AG08395 (cell line): ENCODE measurements at regions not wholly inside any gene's neighbourhood (a gene's known extent, or its start where the extent isn't known, plus 50 kb on each side); places are given as distances from the start of the nearest gene placed in this dataset.

ENCODE experiments used
- DNase-seq: peaks from one replicate; pipeline ENCODE4 v3.0.0; 2012; ENCODE audit warnings: mixed read lengths, low spot score

- DNase-seq, result no peak
Measured at GRCh38 chr6:164294047-164294784, 879.7 kb downstream of the QKI start.

DNA sequence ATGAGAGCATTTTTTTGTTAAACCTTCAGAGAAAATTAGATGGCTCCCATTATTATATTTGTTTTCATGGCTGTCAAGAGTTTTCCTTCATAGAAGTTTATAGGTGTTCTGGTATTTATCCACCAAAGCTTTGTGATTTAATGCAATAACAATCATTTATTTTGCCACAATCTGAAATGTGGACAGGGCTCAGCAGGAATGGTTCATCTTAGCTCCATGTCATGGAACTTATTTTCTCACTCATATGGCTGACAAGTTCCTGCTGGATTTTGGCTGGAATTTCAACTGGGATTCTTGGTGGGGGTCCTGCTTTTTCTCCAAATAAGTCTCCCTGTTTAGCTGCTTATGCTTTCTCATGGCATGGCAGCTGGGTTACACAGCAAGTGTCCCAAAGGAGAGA lies 876.7 kb downstream of the QKI start:
- no peak for DNase-seq

GRCh38 chr6:164290101-164290500 lies 875.6 kb downstream of the QKI start:
- no peak for DNase-seq

DNA sequence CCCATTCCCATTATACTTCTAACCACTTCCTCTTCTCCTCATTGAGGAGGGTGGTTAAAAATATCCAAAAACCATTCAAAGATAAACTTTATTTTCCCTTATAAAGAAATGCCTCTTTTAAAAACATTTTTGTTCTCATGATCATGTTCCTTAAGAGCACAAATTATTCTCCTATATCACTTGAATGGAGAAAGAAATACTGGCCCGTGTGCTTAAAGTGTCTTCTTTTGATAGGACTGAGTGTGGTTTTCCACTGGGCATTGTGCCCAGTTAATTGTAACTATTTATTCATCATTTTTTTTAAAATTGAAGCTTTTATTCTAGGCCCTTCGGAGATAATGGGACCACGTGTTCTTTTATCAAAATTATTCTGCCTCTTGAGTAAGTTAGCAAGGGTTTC lies 871.5 kb downstream of the QKI start:
- DNase-seq, result no peak

- DNase-seq, result no peak
Measured at GRCh38 chr6:164283574-164283973, 869.1 kb downstream of the QKI start.

GRCh38 chr6:164276211-164276610 lies 861.7 kb downstream of the QKI start:
- DNase-seq, result no peak

GRCh38 chr6:164275773-164276172 lies 861.3 kb downstream of the QKI start:
- DNase-seq, result no peak

GRCh38 chr6:164274493-164274892 lies 860.0 kb downstream of the QKI start:
- no peak for DNase-seq

DNA sequence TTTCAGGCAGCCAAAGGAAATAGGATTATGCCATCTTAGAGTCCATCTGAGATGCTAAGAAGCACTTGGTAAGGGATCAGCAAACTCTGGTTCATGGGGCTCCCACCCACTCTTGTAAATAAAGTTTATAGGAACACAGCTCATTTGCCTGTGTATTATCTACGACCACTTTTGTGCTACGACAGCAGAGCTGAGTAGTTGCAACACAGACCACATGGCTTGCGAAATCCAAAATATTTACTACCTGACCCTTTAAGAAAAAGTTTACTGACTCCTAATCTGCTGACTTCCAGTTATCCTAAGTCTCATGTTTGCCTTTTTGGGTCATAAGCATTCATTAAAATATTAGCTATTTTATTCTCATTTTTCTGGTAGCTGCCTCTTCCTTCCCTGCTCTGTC lies 859.0 kb downstream of the QKI start:
- no peak for DNase-seq

- DNase-seq, result no peak
Measured at GRCh38 chr6:164266851-164267250, 852.3 kb downstream of the QKI start.

DNA sequence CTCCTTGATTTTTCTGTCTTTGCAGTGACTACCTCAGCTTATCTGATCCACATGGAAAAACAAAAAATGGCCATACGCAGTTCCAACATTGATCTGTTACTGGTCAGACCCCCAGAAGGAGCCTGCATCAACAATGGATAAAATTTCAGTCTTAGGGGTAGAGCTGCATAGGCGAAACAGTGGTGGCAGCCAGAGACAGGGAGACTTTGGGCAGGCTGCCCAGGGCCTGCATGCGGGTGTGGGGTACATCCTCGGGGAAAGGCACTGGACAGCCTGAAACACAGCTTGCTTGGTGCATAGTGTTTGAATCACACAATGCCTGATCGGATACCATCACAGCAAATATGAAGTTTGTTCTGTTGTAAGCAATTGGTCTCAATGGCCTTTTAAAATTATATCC lies 847.8 kb downstream of the QKI start:
- no peak for DNase-seq

GRCh38 chr6:164258421-164258820 lies 843.9 kb downstream of the QKI start:
- DNase-seq, result no peak

- DNase-seq, result no peak
Measured at GRCh38 chr6:164252948-164253347, 838.4 kb downstream of the QKI start.

DNA sequence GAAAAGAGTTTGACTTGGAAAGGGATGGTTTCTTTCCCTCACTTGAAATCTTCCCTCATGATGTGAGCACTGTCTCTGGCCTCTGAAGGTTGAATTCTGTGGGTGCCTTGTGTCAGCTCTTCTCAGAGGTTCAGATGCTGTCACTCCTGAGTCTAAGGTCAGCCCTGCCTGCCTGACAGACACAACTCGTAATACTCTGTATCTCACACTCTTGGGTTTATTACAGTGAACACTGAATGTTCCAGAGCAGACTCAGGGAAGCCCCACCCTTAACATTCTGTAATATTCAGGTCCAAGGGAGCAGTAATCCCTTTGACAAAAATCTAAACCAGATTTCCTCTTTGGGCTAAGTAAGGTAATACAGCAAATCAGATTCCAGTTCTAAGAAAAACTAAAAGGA lies 837.8 kb downstream of the QKI start:
- no peak for DNase-seq

DNA sequence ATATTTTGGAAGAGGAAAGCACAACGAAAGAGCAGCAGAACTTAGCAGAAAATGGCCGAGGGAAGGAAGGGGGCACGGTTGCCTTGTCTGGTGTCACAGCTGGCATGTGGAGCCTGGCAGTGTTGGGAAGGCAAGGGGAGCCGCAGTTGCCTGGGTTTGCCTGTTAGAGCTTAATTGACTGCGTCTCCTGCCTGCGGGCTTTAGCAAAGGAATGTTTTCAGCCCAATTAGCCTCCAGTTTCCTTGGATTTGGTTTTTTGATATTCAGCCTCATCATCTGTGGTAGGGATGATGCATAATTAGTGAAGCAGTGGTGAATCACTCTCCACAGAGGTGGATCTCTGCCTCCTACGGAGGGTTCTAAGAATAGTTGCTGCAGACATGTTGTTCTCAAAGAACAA lies 832.6 kb downstream of the QKI start:
- DNase-seq, result peak; percentile 86

DNA sequence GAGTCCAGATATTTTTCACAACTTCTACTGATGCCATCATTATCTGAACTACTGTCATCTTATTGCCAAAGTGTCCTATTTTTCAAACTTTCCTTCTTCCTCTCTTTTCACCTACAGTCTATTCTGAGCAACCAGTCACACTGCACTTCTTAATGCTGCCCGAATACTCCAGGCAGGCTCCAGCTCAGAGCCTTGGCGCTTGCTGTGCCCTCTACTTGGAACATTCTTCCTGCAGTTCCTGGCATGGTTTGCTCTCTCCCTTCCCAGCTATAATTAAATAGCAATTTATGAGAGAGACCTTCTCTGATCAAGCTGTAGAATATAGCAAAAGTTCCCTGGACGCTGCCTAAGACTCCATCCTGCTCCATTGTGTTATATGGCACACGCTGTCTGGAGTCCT lies 831.6 kb downstream of the QKI start:
- no peak for DNase-seq

- no peak for DNase-seq
Measured at GRCh38 chr6:164243949-164244348, 829.4 kb downstream of the QKI start.

GRCh38 chr6:164243012-164243610 lies 828.6 kb downstream of the QKI start:
- DNase-seq, result no peak

- DNase-seq, result no peak
Measured at GRCh38 chr6:164230804-164231203, 816.3 kb downstream of the QKI start.

GRCh38 chr6:164230259-164230658 lies 815.7 kb downstream of the QKI start:
- DNase-seq, result no peak

- DNase-seq, result no peak
Measured at GRCh38 chr6:164229716-164230115, 815.2 kb downstream of the QKI start.

DNA sequence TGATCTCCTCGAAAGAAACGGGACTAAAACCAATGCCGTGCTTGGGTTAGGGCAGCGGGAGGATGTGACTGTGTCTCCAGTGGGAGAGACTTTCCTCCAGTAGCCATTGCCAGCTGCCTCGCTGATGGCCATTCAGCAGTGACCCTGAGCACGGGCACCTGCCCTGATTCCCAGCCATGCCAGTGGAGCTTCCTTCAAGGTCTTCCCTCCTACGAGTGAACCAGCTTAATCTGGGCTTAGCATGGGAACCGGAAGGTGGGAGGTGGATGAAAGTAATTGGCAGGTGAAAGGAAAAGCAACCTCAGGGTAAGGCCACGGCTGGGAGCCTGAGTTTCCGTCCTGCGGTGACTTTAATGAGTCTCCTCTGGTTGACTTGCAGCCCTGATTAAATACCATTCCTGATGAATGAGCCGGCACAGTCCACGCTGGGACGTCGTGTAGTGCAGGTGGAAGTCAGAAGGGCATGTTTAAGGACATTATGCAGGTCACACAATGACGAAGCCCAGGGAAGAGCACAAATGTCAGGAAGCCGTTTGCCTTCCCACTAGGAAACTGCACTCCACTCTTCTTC lies 813.5 kb downstream of the QKI start:
- DNase-seq, result no peak

DNA sequence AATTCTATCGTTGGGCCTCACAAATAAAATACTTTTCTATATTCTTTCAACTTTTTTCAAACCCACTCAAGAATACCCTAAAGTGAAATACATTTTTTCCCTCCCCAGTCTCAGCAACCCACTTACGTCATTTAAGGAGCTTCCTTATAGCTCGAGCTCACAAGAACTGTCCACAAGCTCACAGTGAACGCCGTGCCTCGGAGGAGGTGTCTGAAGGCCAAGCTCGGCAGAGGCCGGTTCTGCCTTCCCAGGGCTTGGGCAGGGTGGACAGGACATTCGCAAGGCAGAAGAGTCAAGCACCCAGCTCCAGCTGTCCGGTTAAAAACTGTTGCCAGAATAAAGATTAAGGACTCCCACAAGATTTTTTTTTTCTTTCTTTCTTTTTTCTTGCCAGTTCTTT lies 802.3 kb downstream of the QKI start:
- no peak for DNase-seq

- DNase-seq, result no peak
Measured at GRCh38 chr6:164216368-164216767, 801.9 kb downstream of the QKI start.
